ENCODE measurements at regions not wholly inside any gene's neighbourhood (a gene's known extent, or its start where the extent isn't known, plus 50 kb on each side); places are given as distances from the start of the nearest gene placed in this dataset.

- H3K4me3 ChIP-seq: no peak overlapping the region
- WGBS, 3 donors: 86 to 91% (median 90%) methylated on average over 2 of the region's 2 CpGs
- H3K27me3 ChIP-seq (ENCODE audit: insufficient read depth in 3 of 3, low read length in 2 of 3): no peaks in the 10 kb centered on the region
- no peak for ATAC-seq
- no peaks in the 10 kb centered on the region for H3K4me1 ChIP-seq
- TF ChIP-seq CTCF (IDR thresholded peaks at IDR 0.05): no peak
- no peaks in the 10 kb centered on the region for H3K36me3 ChIP-seq (ENCODE audit: insufficient read depth in 1 of 2, low read depth in 1 of 2)
- no peaks in the 10 kb centered on the region for H3K9me3 ChIP-seq
- no peak for DNase-seq
- no peak overlapping the region for H3K27ac ChIP-seq
- intact Hi-C loops (cut with DNase I): no loop called here
Measured at GRCh38 chr4:66035701-66036100, 365.4 kb upstream of the EPHA5 start.

- ATAC-seq (no peak), DNase-seq (no peak)
- no peak for TF ChIP-seq CTCF (IDR thresholded peaks at IDR 0.05)
- no peaks in the 10 kb centered on the region for H3K27me3 ChIP-seq (ENCODE audit: insufficient read depth in 3 of 3, low read length in 2 of 3)
- whole genome bisulfite sequencing, 3 donors: 12 to 14% (median 13%) methylated on average over 2 of the region's 2 CpGs
- H3K9me3 ChIP-seq: no peaks in the 10 kb centered on the region
- H3K27ac ChIP-seq: no peak overlapping the region
- no peak overlapping the region for H3K4me3 ChIP-seq
- H3K4me1 ChIP-seq: no peaks in the 10 kb centered on the region
- intact Hi-C loops (cut with DNase I): no loop called here
- H3K36me3 ChIP-seq (ENCODE audit: insufficient read depth in 1 of 2, low read depth in 1 of 2): no peaks in the 10 kb centered on the region
Measured at GRCh38 chr4:66034671-66035070, 364.4 kb upstream of the EPHA5 start.

- no peaks in the 10 kb centered on the region for H3K27me3 ChIP-seq (ENCODE audit: insufficient read depth in 3 of 3, low read length in 2 of 3)
- intact Hi-C loops (cut with DNase I): no loop called here
Measured at GRCh38 chr4:66034262-66034661, 364.0 kb upstream of the EPHA5 start.

GRCh38 chr4:66032571-66032970 lies 362.3 kb upstream of the EPHA5 start:
- Histone ChIP-seq H3K4me3 (no peak overlapping the region), H3K9me3 (no peaks in the 10 kb centered on the region), H3K36me3 (ENCODE audit: insufficient read depth in 1 of 2, low read depth in 1 of 2) (no peaks in the 10 kb centered on the region), H3K27ac (no peak overlapping the region), H3K4me1 (no peaks in the 10 kb centered on the region), H3K27me3 (ENCODE audit: insufficient read depth in 3 of 3, low read length in 2 of 3) (no peaks in the 10 kb centered on the region)
- ATAC-seq: no peak
- DNase-seq: no peak
- 31 to 86% (median 85%) methylated on average over 2 of the region's 2 CpGs for WGBS, 3 donors
- intact Hi-C loops (cut with DNase I): no loop called here
- TF ChIP-seq CTCF (IDR thresholded peaks at IDR 0.05): no peak

More at GRCh38 chr4:66034262-66034661, 364.0 kb upstream of the EPHA5 start:
- 21 to 34% (median 27%) methylated on average over 2 of the region's 2 CpGs for WGBS, 3 donors
- ATAC-seq (no peak), DNase-seq (no peak)
- H3K4me3 ChIP-seq: no peak overlapping the region
- no peak for TF ChIP-seq CTCF (IDR thresholded peaks at IDR 0.05)
- H3K36me3 ChIP-seq (ENCODE audit: insufficient read depth in 1 of 2, low read depth in 1 of 2): no peaks in the 10 kb centered on the region
- no peak overlapping the region for H3K27ac ChIP-seq
- H3K4me1 ChIP-seq: no peaks in the 10 kb centered on the region
- H3K9me3 ChIP-seq: no peaks in the 10 kb centered on the region

GRCh38 chr4:66028668-66029067 lies 358.4 kb upstream of the EPHA5 start:
- H3K4me3 ChIP-seq: no peak overlapping the region
- intact Hi-C loops (cut with DNase I): no loop called here
- no peak for DNase-seq
- WGBS, 3 donors: 80 to 89% (median 80%) methylated on average over 1 of the region's 1 CpG
- H3K27me3 ChIP-seq (ENCODE audit: insufficient read depth in 3 of 3, low read length in 2 of 3): no peaks in the 10 kb centered on the region
- H3K36me3 ChIP-seq (ENCODE audit: insufficient read depth in 1 of 2, low read depth in 1 of 2): no peaks in the 10 kb centered on the region
- H3K27ac ChIP-seq: no peak overlapping the region
- no peak for TF ChIP-seq CTCF (IDR thresholded peaks at IDR 0.05)
- no peaks in the 10 kb centered on the region for H3K4me1 ChIP-seq
- no peaks in the 10 kb centered on the region for H3K9me3 ChIP-seq
- ATAC-seq: no peak
